ENCODE measurements at regions not wholly inside any gene's neighbourhood (a gene's known extent, or its start where the extent isn't known, plus 50 kb on each side); places are given as distances from the start of the nearest gene placed in this dataset.

DNA sequence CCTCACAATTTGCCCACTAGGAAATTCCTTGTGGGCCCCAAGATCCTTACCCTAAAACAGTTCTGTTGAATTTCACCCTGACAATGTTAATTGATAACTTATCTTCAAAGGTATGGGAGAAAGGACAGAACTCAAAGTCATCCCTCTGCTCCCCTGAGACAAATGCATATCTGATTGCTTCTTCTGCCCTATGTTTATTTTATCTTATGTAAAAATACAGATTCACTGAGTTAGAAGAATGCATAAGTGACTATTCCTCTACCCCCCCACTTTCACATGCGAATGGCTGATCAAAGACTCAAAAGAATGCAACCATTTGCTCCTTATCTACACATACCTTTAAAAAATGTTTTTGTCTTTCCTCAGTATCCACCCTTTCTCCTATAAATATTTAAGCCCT is 235.7 kb upstream of the SEMA3C start:
- no peak overlapping the region for H2BK120ac ChIP-seq (replicated peaks; ENCODE audit: low read depth, low read length)
- H3K56ac ChIP-seq (replicated peaks; ENCODE audit: insufficient read length, low read depth, low read length) = no peak overlapping the region
- H2AFZ ChIP-seq (ENCODE audit: low read length) = no peak overlapping the region
- WGBS, 2 experiments (ENCODE audit: extremely low coverage in 1 of 2, insufficient coverage in 1 of 2, insufficient read length in 1 of 2, insufficient replicate concordance in 2 of 2, low coverage in 1 of 2, low lambda C conversion rate in 2 of 2, missing lambda C conversion rate in 1 of 2) = 63% methylated on average over 1 of the region's 1 CpG; no CpG with 5 or more reads in 1 of the 2 experiments
- FAIRE-seq (no peak), DNase-seq (ENCODE audit: low read depth in 1 of 2, low spot score in 2 of 2) (no peak)
- H4K20me1 ChIP-seq (replicated peaks in 1 of 2; ENCODE audit: control insufficient read depth in 1 of 2, insufficient read depth in 2 of 2, low read length in 2 of 2) = no peaks in the 10 kb centered on the region
- no peaks in the 10 kb centered on the region for H3K79me2 ChIP-seq (ENCODE audit: control insufficient read depth in 1 of 2, insufficient read depth in 2 of 2, low read length in 2 of 2)
- H2AK5ac ChIP-seq (ENCODE audit: low read depth, low read length) = no peak overlapping the region
- H3K27me3 ChIP-seq (replicated peaks in 1 of 4; ENCODE audit: control insufficient read depth in 3 of 4, extremely low read depth in 1 of 4, insufficient read depth in 3 of 4, low read length in 3 of 4) = peaks cover 0 to 1% (median 0%) of the 10 kb centered on the region in 4 experiments; a peak in 1 of 7 replicates
- no peak overlapping the region for H3K9ac ChIP-seq (replicated peaks in 1 of 4; ENCODE audit: extremely low read depth in 1 of 4, low read depth in 3 of 4, low read length in 3 of 4)
- CTCF ChIA-PET (ENCODE audit: partially characterized antibody) = no interaction called here
- no peak overlapping the region for H3K23ac ChIP-seq (ENCODE audit: insufficient read length)
- H3K27ac ChIP-seq (ENCODE audit: low read depth, low read length) = no peak overlapping the region
- no peak overlapping the region for H3K14ac ChIP-seq (ENCODE audit: insufficient read length)
- H3K79me1 ChIP-seq (ENCODE audit: low read depth, low read length) = no peaks in the 10 kb centered on the region
- H3K18ac ChIP-seq (ENCODE audit: extremely low read depth, low read length) = no peak overlapping the region
- H3K4me1 ChIP-seq (replicated peaks in 1 of 4; ENCODE audit: control insufficient read depth in 3 of 4, insufficient read depth in 4 of 4, low read length in 3 of 4) = peaks cover 0 to 9% (median 4%) of the 10 kb centered on the region in 4 experiments; a peak in 5 of 7 replicates
- no peak overlapping the region for H2BK15ac ChIP-seq (ENCODE audit: low read length)
- H3K4me2 ChIP-seq (ENCODE audit: insufficient read depth in 1 of 2, low read depth in 2 of 2, low read length in 2 of 2) = peak overlapping the region in 1 of 2 experiments; percentile 9; a peak in 2 of 4 replicates
- POLR2A ChIA-PET (ENCODE audit: partially characterized antibody) = no interaction called here
- no peak overlapping the region for H2BK12ac ChIP-seq (ENCODE audit: low read depth, low read length)
- H3K4ac ChIP-seq (replicated peaks; ENCODE audit: insufficient read length, low read depth, low read length) = no peak overlapping the region
- no peaks in the 10 kb centered on the region for H3K36me3 ChIP-seq (ENCODE audit: control insufficient read depth in 2 of 4, insufficient read depth in 4 of 4, low read length in 3 of 4)
- H4K5ac ChIP-seq (ENCODE audit: insufficient read length, low read depth, low read length) = no peak overlapping the region
- no peaks in the 10 kb centered on the region for H3K9me3 ChIP-seq (ENCODE audit: insufficient read depth in 2 of 2, low read depth in 1 of 2, low read length in 1 of 2)
- H4K8ac ChIP-seq (ENCODE audit: extremely low read depth, insufficient read depth, low read length) = no peak overlapping the region
- no peak overlapping the region; a peak in 1 of 8 replicates for H3K4me3 ChIP-seq (ENCODE audit: extremely low read depth in 1 of 4, insufficient read depth in 2 of 4, low read depth in 3 of 4, low read length in 4 of 4)
- H4K91ac ChIP-seq (replicated peaks; ENCODE audit: insufficient read length, low read length) = no peak overlapping the region
- H2BK20ac ChIP-seq (ENCODE audit: low read length) = no peak overlapping the region
- H2BK5ac ChIP-seq (ENCODE audit: low read depth, low read length) = no peak overlapping the region; the same call in 1 of the 2 replicates
- no peaks in the 10 kb centered on the region for H3K23me2 ChIP-seq (ENCODE audit: low read depth, low read length)
- TF ChIP-seq HDAC2 (IDR thresholded peaks at IDR 0.05; ENCODE audit: borderline replicate concordance in 1 of 2, low read depth in 2 of 2, low read length in 2 of 2) (no peak), CBX8 (IDR thresholded peaks at IDR 0.05; ENCODE audit: borderline replicate concordance, low read depth, low read length) (no peak), TAF7 (optimal IDR thresholded peaks at IDR 0.05; ENCODE audit: borderline replicate concordance, low read depth, low read length) (no peak), SP2 (IDR thresholded peaks at IDR 0.05; ENCODE audit: low read length) (no peak)
